Gastrocnemius medialis (tissue), 4 donors: ENCODE measurements at regions not wholly inside any gene's neighbourhood (a gene's known extent, or its start where the extent isn't known, plus 50 kb on each side); places are given as distances from the start of the nearest gene placed in this dataset.

Source experiments
- ATAC-seq, 2 donors: fragments of 150-250 bp; one replicate each; pipeline ENCODE4 v1.9.1; 2016
- DNase-seq, 2 donors: peaks; one replicate each; pipeline ENCODE4 v3.0.0-alpha.2; 2019
- H3K27ac ChIP-seq, 4 donors: fragments of 200-600 bp; sonication (generic); 1 replicate in 1 of 4; 2 replicates in 3 of 4; pipeline ENCODE4 v1.5.1; 2016 to 2018; ENCODE audit warnings: mild to moderate bottlenecking in 2 of 4, moderate library complexity in 1 of 4
- H3K27me3 ChIP-seq, 3 donors: fragments of 200-600 bp; sonication (generic) in 2 of 3; 1 replicate in 1 of 3; 2 replicates in 2 of 3; pipeline versions ENCODE4 v1.5.1 to v1.6.0; 2016 to 2019; ENCODE audit warnings: mild to moderate bottlenecking in 1 of 3, moderate library complexity in 1 of 3
- H3K36me3 ChIP-seq, 2 donors: fragments of 200-600 bp; sonication (generic) in 1 of 2; one replicate each; pipeline ENCODE4 v1.5.1; 2017 to 2018
- H3K4me1 ChIP-seq, 2 donors: fragments of 200-600 bp; sonication (generic) in 1 of 2; one replicate each; pipeline ENCODE4 v1.5.1; 2016 to 2017; ENCODE audit warnings: mild to moderate bottlenecking in 2 of 2
- H3K4me3 ChIP-seq, 4 donors: fragments of 200-600 bp; sonication (generic) in 3 of 4; 1 replicate in 1 of 4; 2 replicates in 3 of 4; pipeline ENCODE4 v1.5.1; 2016 to 2019; ENCODE audit warnings: mild to moderate bottlenecking in 2 of 4
- H3K9me3 ChIP-seq, 3 donors: fragments of 200-600 bp; sonication (generic) in 2 of 3; 1 replicate in 1 of 3; 2 replicates in 2 of 3; pipeline ENCODE4 v1.5.1; 2016 to 2019
- CTCF ChIP-seq, 5 experiments: fragments of 450-650 bp in 3 of 5; fragments of 200-600 bp in 2 of 5; sonication (generic) in 2 of 5; IDR thresholded peaks in 4 of 5; conservative IDR thresholded peaks in 1 of 5; 1 replicate in 4 of 5; 2 replicates in 1 of 5; pipeline ENCODE4 v1.5.1; 2016 to 2019; ENCODE audit warnings: antibody characterized with exemption in 5 of 5, mild to moderate bottlenecking in 3 of 5, moderate library complexity in 3 of 5
- POLR2A ChIP-seq, 2 donors: fragments of 450-650 bp; IDR thresholded peaks; one replicate each; pipeline ENCODE4 v1.6.1; 2017; ENCODE audit warnings: antibody characterized with exemption in 2 of 2, mild to moderate bottlenecking in 2 of 2, moderate library complexity in 2 of 2
- in situ Hi-C, 4 donors: fragments of 200-750 bp; cut with MboI; loops; one replicate each; pipeline versions ENCODE4 v1.15.0 to v1.8.0; 2017; ENCODE audit warnings: low sequenced_read_pairs in 4 of 4
- intact Hi-C: fragments of 100-400 bp; cut with DNase I; formaldehyde crosslinking; loops from one replicate; pipeline ENCODE4 v1.15.1; 2023; ENCODE audit warnings: low total_unique reads

DNA sequence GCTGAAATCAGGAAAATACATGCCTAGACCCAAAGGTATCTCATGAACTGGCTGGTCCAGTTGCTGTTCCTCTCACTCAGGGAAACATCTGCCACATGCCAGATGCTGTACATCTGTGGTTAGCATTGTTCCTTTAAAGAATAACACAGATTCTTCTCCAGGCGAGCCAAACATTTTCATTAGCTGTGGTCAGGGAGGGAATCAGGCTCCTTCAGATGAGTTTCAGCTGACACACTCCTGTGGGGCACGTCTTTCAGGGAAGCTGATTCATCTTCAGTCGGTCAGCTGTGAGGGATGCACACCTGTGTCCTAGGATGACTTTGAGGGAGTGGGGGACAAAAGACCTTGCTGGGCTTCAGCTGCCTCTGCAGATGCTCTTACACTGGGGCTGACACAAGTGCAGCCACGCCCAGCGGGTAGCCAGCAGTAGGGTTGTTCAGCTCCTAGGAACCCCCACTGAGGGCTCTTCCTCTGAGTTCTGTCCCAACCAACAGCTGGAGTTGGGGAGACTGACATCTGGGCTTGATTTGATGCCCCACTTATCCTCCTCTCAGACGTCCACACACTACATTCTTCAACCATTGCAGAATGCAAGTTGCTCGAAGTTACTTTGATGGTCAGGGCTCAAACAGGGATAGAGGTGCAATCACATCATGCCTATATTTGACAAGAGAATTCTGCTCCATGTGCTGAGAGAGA is 155.0 kb downstream of the NUAK1 start:
- H3K36me3 ChIP-seq, result no peaks in the 10 kb centered on the region
- no peaks in the 10 kb centered on the region for H3K27me3 ChIP-seq
- DNase-seq (no peak), ATAC-seq (no peak)
- intact Hi-C loops (no loop called here), in situ Hi-C loops (no loop called here)
- no peak overlapping the region for H3K27ac ChIP-seq
- peaks cover 4 to 9% of the 10 kb centered on the region in 2 donors for H3K4me1 ChIP-seq
- no peak overlapping the region for H3K4me3 ChIP-seq
- TF ChIP-seq POLR2A (IDR thresholded peaks at IDR 0.05), result no peak
- no peak for TF ChIP-seq CTCF (IDR thresholded peaks at IDR 0.05 in 4 of 5, conservative IDR thresholded peaks at IDR 0.05 in 1 of 5)
- H3K9me3 ChIP-seq, result no peaks in the 10 kb centered on the region

- H3K27ac ChIP-seq, result no peak overlapping the region
- no peak for DNase-seq
- no peaks in the 10 kb centered on the region for H3K27me3 ChIP-seq
- H3K9me3 ChIP-seq, result no peaks in the 10 kb centered on the region
- in situ Hi-C loops (no loop called here), intact Hi-C loops (no loop called here)
- H3K4me3 ChIP-seq, result no peak overlapping the region
- TF ChIP-seq CTCF (IDR thresholded peaks at IDR 0.05 in 4 of 5, conservative IDR thresholded peaks at IDR 0.05 in 1 of 5) (no peak), POLR2A (IDR thresholded peaks at IDR 0.05) (no peak)
- no peak for ATAC-seq
- H3K36me3 ChIP-seq, result no peaks in the 10 kb centered on the region
- H3K4me1 ChIP-seq, result peaks cover 4 to 9% of the 10 kb centered on the region in 2 donors
Measured at GRCh38 chr12:105985383-105985782, 153.4 kb downstream of the NUAK1 start.

DNA sequence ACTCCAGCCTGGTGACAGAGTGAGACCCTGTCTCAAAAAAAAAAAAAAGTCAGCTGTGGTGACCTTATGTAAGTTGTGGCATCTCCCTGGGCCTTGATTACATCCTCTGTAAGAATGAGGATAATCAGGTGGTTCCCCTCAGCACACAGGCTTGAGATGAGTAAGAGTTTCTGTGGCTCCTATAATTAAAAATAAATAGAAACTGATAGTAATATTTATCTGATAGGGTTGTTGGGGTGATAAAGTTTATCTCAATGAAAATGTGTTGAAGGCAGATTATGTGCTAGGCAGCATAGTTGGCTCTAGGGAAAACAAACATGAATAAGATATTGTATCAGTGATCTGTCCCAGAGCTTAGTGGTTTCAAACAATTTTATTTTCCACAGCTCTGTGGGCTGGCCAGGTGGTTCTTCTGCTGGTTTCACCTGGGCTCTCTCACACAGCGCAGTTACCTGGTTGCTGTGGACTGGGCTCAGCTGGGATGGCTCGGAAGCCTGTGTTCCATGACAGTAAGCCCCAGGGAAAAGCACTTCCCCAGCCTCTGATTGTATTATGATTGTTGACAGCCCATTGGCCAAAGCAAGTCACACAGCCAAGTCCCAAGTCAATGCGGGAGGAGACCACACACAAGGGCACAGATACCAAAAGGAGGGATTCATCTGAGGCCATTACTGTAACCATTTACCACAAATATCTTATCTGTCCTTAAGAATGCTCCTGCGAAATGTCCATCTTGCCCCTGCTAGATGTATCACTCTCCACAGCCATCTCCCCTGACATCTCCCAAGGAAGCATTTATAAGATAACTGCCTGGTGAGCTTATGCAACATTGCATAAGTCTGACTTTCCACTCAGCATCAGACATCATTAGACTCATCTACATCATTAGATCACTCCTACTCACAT is 151.7 kb downstream of the NUAK1 start:
- H3K4me1 ChIP-seq, result peaks cover 4% of the 10 kb centered on the region in 2 donors
- DNase-seq, result no peak
- no peak overlapping the region for H3K27ac ChIP-seq
- intact Hi-C loops, result no loop called here
- no peak for TF ChIP-seq POLR2A (IDR thresholded peaks at IDR 0.05)
- TF ChIP-seq CTCF (IDR thresholded peaks at IDR 0.05 in 4 of 5, conservative IDR thresholded peaks at IDR 0.05 in 1 of 5), result no peak
- no peak for ATAC-seq
- no peaks in the 10 kb centered on the region for H3K9me3 ChIP-seq
- H3K36me3 ChIP-seq, result no peaks in the 10 kb centered on the region
- in situ Hi-C loops, result no loop called here
- no peaks in the 10 kb centered on the region for H3K27me3 ChIP-seq
- H3K4me3 ChIP-seq, result no peak overlapping the region

DNA sequence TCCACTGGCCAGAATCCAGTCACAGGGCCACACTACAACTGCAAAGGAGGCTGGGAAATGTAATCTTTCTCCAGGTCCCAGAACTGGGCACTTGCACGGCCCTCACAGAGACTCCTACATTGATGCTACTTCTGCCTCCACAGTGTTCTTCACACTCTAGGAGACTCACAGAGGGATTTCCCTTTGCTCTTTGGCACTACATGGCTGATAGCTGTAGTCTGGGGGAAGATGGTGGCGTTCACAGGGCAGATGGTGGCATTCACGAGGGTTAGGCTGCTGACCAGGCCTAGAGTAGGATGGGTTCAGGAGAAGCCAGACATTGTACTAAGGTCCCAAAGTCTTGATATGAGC is 151.1 kb downstream of the NUAK1 start:
- TF ChIP-seq CTCF (IDR thresholded peaks at IDR 0.05 in 4 of 5, conservative IDR thresholded peaks at IDR 0.05 in 1 of 5), result no peak
- in situ Hi-C loops, result no loop called here
- Histone ChIP-seq H3K27me3 (no peaks in the 10 kb centered on the region), H3K4me1 (no peaks in the 10 kb centered on the region), H3K36me3 (no peaks in the 10 kb centered on the region), H3K9me3 (no peaks in the 10 kb centered on the region), H3K4me3 (no peak overlapping the region), H3K27ac (no peak overlapping the region)
- ATAC-seq, result no peak
- no peak for DNase-seq
- intact Hi-C loops, result no loop called here
